GM18909 (cell line): ENCODE measurements at regions not wholly inside any gene's neighbourhood (a gene's known extent, or its start where the extent isn't known, plus 50 kb on each side); places are given as distances from the start of the nearest gene placed in this dataset.
"Not testable (repeated sequence)": the region's sequence is repeated elsewhere in the genome, so short reads cannot be mapped to it uniquely, and the experiment has no call there.

Experiments used
- ATAC-seq: cut with Tn5 transposase; IDR thresholded peaks from one replicate; pipeline ENCODE4 v1.9.1; 2021; ENCODE audit warnings: mild to moderate bottlenecking; ENCODE audit not compliant: unreplicated experiment, poor library complexity

DNA sequence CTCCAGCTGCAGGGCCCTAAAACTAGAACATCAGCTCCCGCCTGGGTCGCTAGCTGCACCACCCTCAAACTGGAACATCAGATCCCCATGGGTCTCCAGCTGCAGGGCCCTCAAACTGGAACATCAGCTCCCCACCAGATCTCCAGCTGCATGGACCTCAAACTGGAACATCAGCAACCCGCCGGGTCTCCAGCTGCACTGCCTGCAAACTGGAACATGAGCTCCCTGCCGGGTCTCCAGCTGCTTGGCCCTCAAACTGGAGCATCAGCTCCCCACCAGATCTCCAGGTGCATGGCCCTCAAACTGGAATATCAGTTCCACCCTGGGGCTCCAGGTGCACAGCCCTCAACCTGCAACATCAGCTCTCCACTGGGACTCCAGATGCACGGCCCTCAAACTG, 82.7 kb downstream of the TFRC start:
- ATAC-seq, result not testable (repeated sequence)

DNA sequence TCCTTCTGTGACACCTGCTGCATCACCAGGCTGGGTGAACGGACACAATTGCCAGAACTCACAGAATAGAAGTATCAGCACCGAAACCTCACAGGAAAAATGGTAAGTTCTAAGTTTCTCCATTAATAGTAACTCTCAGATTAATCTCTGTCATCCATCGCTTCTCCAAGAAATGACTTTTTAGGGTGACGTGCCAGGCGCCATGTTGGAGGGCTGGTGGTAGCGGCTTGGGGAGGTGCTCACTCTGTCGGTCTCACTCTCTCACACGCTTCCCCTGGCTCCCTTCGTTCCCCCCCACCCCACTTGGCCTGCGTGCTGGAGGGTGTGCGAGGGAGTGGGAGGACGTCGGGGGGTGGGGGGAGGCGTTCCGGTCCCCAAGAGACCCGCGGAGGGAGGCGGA, 85.6 kb downstream of the TFRC start:
- not testable (repeated sequence) for ATAC-seq

DNA sequence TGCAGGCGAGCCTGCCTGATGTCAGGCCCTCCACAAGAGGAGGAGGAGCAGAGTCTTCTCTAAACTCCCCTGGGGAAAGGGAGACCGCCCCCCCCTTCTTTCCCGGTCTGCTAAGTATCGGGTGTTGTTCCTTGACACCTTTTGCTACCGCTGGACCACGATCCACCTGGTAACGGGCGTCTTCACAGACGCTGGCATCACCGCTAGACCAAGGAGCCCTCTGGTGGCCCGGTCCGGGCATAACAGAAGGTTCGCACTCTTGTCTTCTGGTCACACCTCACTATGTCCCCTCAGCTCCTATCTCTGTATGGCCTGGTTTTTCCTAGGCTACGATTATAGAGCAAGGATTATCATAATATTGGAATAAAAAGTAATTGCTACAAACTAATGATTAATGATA, 86.0 kb upstream of the TNK2 start:
- not testable (repeated sequence) for ATAC-seq

DNA sequence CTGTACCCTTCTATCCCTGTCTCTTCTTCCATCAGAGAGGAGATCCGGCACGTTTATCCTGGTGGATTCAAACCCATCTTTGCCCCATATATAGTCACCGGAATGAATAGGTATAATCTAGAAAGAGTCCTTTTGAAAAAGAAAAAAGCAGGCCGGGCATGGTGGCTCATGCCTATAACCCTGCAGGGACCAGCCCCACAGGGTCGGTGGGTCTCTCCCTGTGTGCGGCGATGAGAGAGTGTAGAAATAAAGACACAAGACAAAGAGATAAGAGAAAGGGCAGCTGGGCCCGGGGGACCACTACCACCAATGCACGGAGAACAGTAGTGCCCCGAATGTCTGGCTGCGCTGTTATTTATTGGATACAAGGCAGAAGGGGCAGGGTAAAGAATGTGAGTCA, 85.3 kb upstream of the TNK2 start:
- ATAC-seq, result not testable (repeated sequence)

DNA sequence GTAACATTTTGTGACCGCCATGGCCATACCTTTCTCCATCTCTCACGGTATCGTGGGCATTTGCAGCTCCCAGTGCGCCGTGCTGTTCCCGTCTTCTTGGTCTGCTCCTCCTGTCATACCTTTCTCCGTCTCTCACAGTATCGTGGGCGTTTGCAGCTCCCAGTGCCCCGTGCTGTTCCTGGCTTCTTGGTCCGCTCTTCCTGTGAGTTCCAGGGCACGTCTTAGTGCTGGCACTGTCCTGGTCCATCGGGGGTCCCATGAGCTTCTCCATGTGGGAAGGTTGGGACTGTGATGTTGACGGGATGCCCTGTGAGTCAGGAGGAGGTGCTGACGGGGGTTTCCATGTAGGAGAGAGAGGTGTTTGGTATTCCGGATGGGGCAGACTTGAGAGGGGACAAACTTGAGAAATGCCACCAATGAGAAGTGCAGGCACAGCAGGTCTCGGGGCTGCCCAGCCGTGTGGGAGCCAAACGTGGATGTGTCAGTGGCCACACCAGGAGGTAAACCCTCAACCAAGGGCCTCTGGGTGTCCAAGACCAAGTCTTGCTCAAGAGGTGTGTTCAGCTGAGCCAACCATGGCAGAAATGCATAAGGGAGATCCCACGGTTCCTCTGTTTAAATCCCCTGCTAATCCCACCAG, 84.7 kb upstream of the TNK2 start:
- not testable (repeated sequence) for ATAC-seq

DNA sequence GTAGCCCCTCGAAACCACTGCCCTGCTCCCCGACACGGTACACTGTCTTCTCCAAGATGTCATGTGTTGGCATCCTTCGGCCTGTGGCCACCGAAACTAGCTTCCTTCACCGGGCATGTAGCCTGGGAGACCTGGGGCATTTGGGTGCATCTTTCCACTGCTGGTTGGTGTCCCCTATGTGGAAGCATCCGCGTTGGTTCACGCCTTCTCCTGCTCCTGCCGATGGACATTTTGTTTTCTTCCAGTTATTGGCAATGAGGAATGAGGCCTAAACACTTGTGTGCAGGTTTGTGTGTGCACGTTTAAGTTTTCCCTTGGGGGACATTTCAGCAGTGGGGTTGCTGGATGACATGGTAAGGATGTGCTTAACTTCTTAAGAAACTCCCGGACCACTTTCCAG, 83.6 kb upstream of the TNK2 start:
- ATAC-seq, result not testable (repeated sequence)

DNA sequence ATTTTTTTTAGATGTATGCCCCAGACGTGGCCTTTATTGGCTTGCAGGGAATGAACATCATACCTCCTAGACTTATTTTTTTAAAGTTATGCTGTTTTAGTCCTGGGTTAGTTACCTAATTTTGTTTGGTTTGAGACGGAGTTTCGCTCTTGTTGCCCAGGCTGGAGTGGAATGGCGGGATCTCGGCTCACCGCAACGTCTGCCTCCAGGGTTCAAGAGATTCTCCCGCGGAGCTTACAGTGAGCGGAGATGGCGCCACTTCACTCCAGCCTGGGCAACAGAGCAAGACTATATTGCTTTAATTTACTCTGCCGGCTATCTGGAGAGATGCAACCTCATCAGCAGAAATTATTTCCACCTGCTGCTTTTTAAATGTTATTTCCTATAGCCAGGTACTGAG, 82.9 kb upstream of the TNK2 start:
- ATAC-seq, result not testable (repeated sequence)

DNA sequence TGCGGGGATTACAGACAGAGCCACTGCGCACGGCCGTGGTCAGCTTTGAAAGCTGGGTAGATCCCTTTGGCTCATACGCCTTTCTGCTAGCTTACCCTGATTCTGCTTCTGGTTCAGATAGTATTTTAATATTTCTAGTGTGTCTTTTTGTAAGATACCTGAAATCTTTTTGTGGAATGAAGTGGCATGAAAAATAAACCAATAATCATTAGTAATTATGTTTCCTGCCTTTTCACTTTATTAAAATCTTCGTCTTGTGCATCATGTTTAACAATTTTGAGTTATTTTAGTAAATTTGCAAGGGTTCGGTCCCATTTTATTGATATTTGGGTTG, 82.5 kb upstream of the TNK2 start:
- ATAC-seq, result not testable (repeated sequence)

DNA sequence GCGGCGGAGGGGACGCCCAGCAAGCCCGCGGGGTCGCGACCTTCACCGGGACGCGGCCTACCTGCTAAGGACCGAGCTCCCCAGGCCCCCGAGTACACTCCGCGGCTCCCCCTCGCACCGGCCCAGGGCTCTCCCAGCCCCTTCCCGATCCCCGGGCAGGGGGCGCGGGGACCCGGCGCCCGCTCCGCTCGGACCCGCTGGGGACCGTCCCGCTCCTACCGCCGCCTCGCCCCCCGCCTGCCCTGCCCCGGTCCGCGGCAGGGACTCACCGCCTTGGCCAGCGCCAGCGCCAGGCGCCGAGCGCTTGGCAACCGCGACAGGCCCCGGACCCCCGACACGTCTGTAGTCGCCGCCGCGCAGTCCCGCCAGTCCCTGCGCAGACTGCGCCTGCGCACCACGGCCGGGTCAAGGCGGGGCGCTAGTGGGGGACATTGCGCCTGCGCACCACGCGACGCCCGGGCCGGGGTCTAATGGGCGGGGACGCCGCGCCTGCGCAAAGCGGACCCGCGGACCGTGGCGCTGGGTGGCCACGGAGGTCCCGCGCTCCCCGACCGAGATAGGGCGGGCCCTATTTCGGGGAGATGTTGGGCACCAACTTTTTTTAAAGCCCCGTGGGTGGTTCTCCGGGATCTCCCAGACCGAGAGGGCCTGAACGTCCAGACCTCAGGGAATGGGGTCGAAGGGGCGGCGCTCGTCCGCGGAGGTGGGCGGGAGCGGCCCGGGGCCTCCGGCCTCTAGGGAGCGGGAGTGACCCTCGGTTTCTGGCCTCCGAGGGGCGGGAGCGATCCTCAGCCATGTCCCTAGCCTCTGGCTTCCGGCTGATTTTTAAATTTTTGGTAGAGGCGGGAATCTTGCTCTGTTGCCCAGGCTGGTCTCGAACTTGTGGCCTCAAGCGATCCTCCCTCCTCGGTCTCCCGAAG, 81.8 kb upstream of the TNK2 start:
- ATAC-seq, result peak; percentile 90

DNA sequence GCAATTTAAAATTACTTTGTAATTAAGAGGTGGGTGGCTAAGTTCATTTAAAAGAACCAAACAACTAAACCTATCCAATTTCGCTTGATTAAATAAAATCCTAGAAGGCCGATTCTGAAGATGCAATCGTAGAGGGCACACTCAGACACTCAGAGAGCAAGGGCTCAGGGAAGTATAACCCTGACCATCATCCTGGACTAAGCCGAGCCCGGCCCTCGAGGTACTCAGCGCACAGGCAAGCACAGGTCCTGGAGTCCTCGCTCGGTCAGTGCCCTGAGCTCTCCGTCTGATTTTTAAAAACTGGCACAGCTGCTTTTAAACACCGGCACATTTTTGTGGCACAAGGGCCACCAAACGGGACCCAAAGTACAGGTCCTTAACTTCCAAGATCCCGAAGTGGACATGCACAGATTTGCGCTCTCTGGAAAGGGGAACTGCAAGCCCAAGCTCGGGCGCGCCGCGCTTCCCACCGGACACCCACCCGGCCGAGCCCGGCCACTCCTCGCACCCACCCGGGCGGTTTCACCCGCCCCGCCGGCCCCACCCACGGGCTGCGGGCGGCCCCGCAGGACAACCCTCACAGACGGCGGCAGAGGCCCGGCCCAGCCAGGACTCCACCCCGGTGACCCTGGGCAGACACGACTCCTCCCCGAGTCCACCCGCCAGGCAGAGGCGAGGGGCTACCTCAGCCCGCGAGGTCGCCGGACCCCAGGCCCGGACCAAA, 81.0 kb upstream of the TNK2 start:
- ATAC-seq, result peak; percentile 37

DNA sequence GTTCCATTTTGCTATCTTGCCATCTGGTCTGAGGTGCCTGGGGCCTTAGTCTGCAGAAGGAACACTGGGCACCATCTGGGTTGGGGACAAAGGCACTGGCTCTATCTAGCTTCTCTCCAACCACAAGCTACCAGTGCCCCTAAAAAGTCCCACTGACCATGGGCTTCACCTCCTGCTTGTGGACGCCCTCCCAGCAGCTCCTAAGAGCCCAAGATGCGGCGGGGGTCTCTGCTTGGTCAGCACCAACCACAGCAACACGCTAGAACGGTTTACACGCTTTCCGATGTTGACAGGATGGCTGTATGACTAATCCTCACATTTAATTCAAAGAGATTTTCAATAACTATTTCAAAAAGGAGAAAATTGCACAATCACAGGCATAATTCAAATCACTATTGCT, 80.4 kb upstream of the TNK2 start:
- ATAC-seq, result not testable (repeated sequence)

DNA sequence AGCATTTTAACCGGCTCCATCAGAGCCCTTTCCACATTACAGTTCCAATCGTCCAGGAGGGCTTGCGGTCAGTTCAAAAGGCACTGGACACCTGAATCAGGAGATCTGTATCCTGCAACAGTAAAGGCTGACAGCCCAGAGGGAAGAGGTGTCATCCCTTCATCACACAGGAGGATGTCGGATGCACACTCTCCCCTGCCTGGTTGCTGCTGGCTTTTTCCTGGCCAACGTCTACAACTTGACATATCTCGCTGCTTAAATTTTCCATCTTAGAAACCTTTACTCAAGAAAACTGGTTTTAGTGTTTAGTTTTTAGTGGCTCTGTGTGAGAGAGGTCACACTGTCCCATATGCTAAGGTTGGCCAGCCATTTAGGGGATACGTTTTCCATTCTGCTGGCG, 78.7 kb upstream of the TNK2 start:
- ATAC-seq, result not testable (repeated sequence)

DNA sequence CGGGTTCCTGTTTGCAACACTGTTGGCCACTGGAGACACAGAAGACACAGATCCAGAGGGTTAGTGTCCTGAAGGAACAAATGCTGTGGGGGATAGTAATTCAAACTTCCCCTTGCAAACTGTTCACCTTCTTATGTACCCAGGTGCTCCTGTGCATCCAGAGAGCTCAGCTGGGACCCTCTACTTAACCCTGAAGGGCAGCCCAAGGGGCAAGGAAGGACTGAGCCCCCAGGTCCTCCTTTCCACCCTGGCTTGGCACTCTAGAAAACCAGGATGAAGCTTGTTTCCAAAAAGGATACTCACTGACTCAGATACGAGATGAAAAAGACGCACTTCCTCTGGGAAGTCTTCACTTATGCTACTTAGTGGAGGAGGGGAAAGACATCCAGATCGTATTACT, 78.2 kb upstream of the TNK2 start:
- ATAC-seq, result not testable (repeated sequence)

DNA sequence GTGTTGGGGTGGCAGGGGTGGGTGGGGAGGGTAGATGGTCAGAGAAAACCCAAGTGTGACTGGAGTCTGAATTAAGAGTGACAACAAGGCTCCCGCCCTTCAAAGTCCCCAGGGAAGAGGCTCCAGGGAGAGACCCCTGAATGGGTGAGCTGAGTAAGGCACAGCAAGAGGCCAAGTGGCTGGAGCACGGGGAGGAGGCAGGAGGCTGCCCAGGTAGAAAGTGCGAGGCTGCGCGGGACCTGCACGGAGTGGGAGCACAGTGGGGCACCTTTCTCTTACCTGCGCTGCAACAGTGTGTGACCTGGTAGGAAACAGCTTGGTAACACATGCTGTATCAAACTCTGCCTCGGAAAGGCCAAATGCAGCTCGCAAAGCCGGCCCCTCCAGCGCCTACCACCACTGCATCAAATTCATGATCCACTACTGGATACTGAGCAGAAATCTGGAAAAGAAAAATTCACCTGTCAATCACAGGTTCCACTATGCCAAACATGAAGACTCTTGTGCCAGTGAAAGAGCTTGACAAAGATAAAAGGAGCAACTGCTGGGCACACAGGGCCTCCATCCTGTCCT, 77.1 kb upstream of the TNK2 start:
- not testable (repeated sequence) for ATAC-seq

DNA sequence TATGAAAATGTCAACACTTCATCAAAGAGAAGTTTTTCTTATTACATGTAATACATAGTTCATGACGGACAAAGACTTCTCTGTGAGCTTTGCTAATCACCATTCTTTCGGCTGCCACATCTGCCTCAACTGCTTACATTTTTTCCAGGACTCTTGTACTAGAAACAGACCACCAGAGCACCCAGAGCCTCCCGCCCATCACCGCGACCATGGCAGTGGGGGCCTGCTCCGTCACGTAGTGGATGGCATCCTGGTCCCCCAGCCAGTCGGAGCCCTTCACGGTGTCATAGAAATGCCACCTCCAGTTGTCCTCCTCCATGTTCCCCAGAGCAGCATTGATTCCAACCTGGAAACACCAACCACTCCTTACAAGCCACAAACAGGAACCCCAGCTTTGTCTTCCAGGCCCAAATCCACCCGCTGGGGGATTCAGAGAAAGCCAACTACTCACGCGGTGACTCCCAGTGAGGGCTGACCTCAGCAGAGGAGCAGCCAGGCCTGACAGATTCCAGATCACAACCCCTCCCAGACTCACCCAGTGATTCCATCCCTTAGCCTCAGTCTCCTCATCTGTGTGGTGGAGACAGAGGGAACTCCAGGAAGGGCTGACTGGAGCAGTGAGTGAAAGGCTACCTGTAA, 76.2 kb upstream of the TNK2 start:
- ATAC-seq, result not testable (repeated sequence)

DNA sequence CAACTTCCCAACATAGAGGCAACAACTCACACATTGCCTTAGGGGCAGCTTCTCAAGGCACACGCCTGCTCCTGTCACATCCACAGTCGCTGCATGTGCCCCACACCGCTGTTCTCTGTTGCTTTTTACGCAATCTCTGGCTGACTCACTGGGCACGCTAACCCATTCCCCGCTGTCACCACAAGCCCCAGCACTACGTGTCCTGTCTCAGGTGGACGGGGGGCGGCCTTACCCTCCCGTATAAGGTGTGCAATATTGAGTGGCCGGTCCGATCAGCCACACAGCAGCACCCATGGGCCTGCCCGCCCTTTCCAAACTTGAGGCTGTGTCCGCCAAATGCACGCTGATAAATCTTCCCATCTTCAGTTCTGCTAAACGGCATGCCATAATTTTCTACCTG, 75.5 kb upstream of the TNK2 start:
- ATAC-seq, result not testable (repeated sequence)

DNA sequence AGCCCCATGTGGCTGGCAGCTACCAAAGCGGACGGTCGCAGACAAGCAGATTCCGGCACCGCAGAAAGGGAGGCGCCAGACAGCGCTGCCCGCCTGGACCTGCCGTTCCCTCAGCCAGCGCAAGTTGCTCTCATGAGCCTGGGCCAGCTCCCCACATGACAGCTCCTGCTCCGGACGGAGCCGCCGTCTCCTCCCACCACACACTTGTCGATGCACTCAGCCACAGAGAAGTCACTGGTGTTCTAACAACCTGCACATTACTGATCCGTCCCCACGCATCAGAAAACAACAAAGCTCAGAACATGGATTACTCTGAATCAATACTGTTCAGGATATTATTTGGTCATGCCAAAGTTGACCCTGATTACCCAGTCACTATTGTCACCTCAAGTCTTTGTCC, 74.4 kb upstream of the TNK2 start:
- ATAC-seq, result not testable (repeated sequence)

DNA sequence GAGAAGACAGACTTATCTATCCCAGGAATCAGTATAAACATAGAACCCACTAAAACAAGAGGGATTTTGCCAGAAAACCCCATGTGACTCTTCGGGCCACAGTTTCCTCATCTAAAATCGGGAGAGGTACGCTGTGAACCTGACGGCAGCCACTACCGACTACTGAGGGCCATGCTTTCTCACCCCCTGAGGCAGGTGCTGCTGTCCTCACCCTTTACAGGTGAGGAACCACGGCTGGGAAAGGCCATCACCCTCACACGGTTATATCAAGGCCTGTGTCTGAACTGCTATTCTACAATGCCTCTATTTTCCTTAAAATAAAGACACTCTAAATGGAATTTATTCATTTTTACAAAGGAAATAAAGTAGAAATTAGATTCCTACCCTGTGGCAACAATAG, 73.4 kb upstream of the TNK2 start:
- not testable (repeated sequence) for ATAC-seq

DNA sequence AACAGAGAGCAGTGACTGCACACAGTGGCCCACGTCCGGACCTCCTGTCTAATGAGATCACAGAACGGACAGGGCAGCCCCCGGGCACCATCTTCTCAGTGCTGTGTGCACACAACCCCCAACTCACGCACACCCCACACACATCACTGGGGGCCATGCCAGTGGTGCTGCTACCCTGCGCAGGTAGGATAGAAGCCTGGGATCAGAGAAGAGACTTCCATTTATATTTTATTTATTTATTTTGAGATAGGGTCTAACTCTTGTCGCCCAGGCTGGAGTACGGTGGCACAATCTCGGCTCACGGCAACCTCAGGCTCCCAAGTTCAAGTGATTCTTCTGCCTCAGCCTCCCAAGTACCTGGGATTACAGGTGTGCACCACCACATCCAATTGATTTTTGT, 71.5 kb upstream of the TNK2 start:
- ATAC-seq, result not testable (repeated sequence)

DNA sequence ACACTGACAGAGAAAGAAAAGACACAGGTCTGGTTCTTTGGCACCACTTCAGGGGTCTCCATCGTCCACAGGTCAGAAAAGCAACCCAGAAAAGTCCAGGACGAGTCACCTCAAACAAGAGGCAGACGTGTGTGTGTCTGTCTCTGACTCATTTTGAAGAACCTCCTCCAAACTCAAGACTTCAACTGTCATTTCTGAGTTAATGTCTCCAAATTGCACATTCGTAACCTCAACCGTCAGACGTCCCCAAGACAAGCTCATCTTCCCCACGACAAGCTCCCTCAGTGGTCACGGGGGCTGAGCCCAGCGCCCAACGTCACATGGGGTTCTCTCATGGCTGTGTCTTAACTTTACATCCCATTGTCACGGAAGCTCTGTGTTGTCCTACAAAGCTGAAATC, 70.2 kb upstream of the TNK2 start:
- ATAC-seq, result not testable (repeated sequence)
